ENCODE measurements at regions not wholly inside any gene's neighbourhood (a gene's known extent, or its start where the extent isn't known, plus 50 kb on each side); places are given as distances from the start of the nearest gene placed in this dataset.

GRCh38 chr2:148582679-148583511, 61.7 kb upstream of the EPC2 start:
- TF ChIP-seq MYC (IDR thresholded peaks at IDR 0.05; ENCODE audit: low read depth, low read length) (no peak), POLR2A (IDR thresholded peaks at IDR 0.05; ENCODE audit: extremely low read depth, insufficient read length) (no peak)
- TF ChIP-seq, protein P1, sequence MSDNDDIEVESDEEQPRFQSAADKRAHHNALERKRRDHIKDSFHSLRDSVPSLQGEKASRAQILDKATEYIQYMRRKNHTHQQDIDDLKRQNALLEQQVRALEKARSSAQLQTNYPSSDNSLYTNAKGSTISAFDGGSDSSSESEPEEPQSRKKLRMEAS (IDR thresholded peaks at IDR 0.05; ENCODE audit: low read depth, low read length): no peak
- TF ChIP-seq, protein P2, sequence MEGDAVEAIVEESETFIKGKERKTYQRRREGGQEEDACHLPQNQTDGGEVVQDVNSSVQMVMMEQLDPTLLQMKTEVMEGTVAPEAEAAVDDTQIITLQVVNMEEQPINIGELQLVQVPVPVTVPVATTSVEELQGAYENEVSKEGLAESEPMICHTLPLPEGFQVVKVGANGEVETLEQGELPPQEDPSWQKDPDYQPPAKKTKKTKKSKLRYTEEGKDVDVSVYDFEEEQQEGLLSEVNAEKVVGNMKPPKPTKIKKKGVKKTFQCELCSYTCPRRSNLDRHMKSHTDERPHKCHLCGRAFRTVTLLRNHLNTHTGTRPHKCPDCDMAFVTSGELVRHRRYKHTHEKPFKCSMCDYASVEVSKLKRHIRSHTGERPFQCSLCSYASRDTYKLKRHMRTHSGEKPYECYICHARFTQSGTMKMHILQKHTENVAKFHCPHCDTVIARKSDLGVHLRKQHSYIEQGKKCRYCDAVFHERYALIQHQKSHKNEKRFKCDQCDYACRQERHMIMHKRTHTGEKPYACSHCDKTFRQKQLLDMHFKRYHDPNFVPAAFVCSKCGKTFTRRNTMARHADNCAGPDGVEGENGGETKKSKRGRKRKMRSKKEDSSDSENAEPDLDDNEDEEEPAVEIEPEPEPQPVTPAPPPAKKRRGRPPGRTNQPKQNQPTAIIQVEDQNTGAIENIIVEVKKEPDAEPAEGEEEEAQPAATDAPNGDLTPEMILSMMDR (IDR thresholded peaks at IDR 0.05; ENCODE audit: low read depth, low read length): no peak
- DNase-seq (ENCODE audit: low read depth): no peak
- no peak overlapping the region for H3K4me3 ChIP-seq (ENCODE audit: low read depth, low read length)

DNA sequence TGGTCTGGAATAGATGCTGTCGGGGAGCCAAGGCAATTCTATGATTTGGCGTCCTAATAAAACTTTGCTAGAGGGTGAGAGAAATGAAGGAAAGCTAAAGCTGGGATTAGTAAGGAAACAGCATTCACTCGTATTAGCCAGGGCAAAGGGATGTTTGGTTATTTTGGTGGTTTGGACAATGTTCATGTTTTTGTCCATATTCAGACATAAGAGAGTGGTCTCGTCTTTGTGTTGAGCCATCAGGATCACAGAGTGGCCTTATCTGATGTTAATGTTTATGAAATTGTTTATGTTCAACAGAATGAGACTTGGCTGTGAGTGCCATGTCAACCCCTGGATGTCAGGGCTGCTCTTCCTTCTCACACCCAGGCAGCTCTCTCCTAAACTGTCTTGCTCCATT, 58.9 kb upstream of the EPC2 start:
- TF ChIP-seq MYC (IDR thresholded peaks at IDR 0.05; ENCODE audit: low read depth, low read length) (no peak), POLR2A (IDR thresholded peaks at IDR 0.05; ENCODE audit: extremely low read depth, insufficient read length) (no peak)
- TF ChIP-seq, protein P1 (IDR thresholded peaks at IDR 0.05; ENCODE audit: low read depth, low read length): no peak
- TF ChIP-seq, protein P2 (IDR thresholded peaks at IDR 0.05; ENCODE audit: low read depth, low read length): no peak

DNA sequence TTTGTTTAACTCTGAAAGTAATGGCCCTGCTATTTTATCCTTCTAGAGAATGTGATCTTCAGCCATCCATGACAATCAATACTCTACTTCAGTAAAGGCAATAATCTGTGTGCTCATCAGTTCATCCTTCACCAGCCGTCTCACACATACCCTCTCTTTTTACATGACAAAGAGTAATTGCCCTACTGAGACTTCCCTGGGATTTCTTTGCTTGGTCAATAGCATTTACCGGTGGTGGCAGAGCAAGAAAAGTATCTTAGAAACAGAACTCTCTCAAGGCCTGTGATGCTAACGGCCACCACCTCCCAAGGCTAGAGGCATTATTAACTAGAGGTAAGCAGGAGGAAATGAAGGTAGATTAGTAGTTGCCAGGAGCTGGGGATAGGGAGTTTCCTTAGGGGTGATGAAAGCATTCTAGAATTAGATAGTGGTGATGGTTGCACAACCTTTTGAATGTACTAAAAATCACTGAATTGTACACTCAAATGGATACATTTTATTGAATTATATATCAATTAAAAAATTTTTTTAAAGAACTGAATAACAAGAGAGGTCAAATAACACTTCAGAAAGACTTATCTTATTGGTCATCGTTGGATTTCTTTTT, 57.9 kb upstream of the EPC2 start:
- H3K4me3 ChIP-seq (ENCODE audit: low read depth, low read length): no peak overlapping the region
- no peak for DNase-seq (ENCODE audit: low read depth)
- TF ChIP-seq, protein P2 (IDR thresholded peaks at IDR 0.05; ENCODE audit: low read depth, low read length): no peak
- no peak for TF ChIP-seq POLR2A (IDR thresholded peaks at IDR 0.05; ENCODE audit: extremely low read depth, insufficient read length)
- TF ChIP-seq MYC (IDR thresholded peaks at IDR 0.05; ENCODE audit: low read depth, low read length): no peak
- TF ChIP-seq, protein P1 (IDR thresholded peaks at IDR 0.05; ENCODE audit: low read depth, low read length): no peak

More for the DNA sequence above, 58.9 kb upstream of the EPC2 start:
- H3K4me3 ChIP-seq (ENCODE audit: low read depth, low read length): no peak overlapping the region
- no peak for DNase-seq (ENCODE audit: low read depth)

DNA sequence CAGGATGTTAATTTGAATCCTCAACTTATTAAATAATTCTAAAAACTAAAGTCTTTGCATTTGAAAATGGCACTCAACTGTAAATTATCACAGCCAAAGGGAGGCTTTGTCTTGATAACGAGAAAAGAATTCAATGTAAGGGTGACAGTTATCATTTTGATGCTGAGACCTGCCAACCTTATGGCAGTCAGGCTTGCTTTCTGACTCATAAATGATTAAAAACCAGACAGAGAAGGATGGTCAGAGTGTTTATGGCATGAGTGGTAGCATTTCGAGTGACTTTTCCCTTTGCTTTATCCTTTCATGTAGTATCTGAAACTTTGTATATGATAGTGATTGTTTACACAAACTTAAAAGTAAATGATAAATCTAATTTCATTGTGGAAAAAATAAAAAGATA, 53.9 kb upstream of the EPC2 start:
- no peak for DNase-seq (ENCODE audit: low read depth)
- TF ChIP-seq MYC (IDR thresholded peaks at IDR 0.05; ENCODE audit: low read depth, low read length) (no peak), POLR2A (IDR thresholded peaks at IDR 0.05; ENCODE audit: extremely low read depth, insufficient read length) (no peak)
- TF ChIP-seq, protein P2 (IDR thresholded peaks at IDR 0.05; ENCODE audit: low read depth, low read length): no peak
- TF ChIP-seq, protein P1 (IDR thresholded peaks at IDR 0.05; ENCODE audit: low read depth, low read length): no peak
- no peak overlapping the region for H3K4me3 ChIP-seq (ENCODE audit: low read depth, low read length)

- no peak overlapping the region for H3K4me3 ChIP-seq (ENCODE audit: low read depth, low read length)
- TF ChIP-seq, protein P1 (IDR thresholded peaks at IDR 0.05; ENCODE audit: low read depth, low read length): no peak
- TF ChIP-seq, protein P2 (IDR thresholded peaks at IDR 0.05; ENCODE audit: low read depth, low read length): no peak
- TF ChIP-seq POLR2A (IDR thresholded peaks at IDR 0.05; ENCODE audit: extremely low read depth, insufficient read length) (no peak), MYC (IDR thresholded peaks at IDR 0.05; ENCODE audit: low read depth, low read length) (no peak)
- peak; percentile 40 for DNase-seq (ENCODE audit: low read depth)
Measured at GRCh38 chr2:148592791-148593190, 51.8 kb upstream of the EPC2 start.
